Loucy (cell line): ENCODE measurements at regions not wholly inside any gene's neighbourhood (a gene's known extent, or its start where the extent isn't known, plus 50 kb on each side); places are given as distances from the start of the nearest gene placed in this dataset.

Source experiments
- H2AFZ ChIP-seq: fragments of 200-600 bp; sonication (generic); 2 replicates; pipeline ENCODE4 v1.6.0; 2016; ENCODE audit warnings: antibody characterized with exemption, mild to moderate bottlenecking, low read length, moderate library complexity
- H3F3A ChIP-seq: fragments of 200-600 bp; 2 replicates; pipeline ENCODE4 v1.6.0; 2016; ENCODE audit warnings: antibody characterized with exemption, low read depth, mild to moderate bottlenecking
- H3K27me3 ChIP-seq: fragments of 200-600 bp; sonication (generic); 2 replicates; pipeline ENCODE4 v1.6.1; 2014; ENCODE audit warnings: low read length, mild to moderate bottlenecking; ENCODE audit not compliant: insufficient read depth, poor library complexity, severe bottlenecking
- H3K36me3 ChIP-seq: fragments of 200-600 bp; sonication (generic); 2 replicates; pipeline ENCODE4 v1.6.1; 2016; ENCODE audit warnings: low read length; ENCODE audit not compliant: insufficient read depth
- H3K4me1 ChIP-seq: fragments of 200-600 bp; sonication (generic); 2 replicates; pipeline ENCODE4 v1.5.1; 2014; ENCODE audit warnings: low read length, mild to moderate bottlenecking; ENCODE audit not compliant: insufficient read depth, poor library complexity, severe bottlenecking
- H3K4me2 ChIP-seq: fragments of 200-600 bp; sonication (generic); 2 replicates; pipeline ENCODE4 v1.6.0; 2014; ENCODE audit warnings: antibody characterized with exemption, low read length, low read depth, mild to moderate bottlenecking; ENCODE audit not compliant: poor library complexity, severe bottlenecking
- H3K4me3 ChIP-seq: fragments of 200-600 bp; sonication (generic); 2 replicates; pipeline ENCODE4 v1.5.1; 2014; ENCODE audit warnings: low read length, mild to moderate bottlenecking, mixed read lengths; ENCODE audit not compliant: poor library complexity, severe bottlenecking
- H3K79me2 ChIP-seq: fragments of 200-600 bp; sonication (generic); 2 replicates; pipeline ENCODE4 v1.6.1; 2014; ENCODE audit warnings: low read length; ENCODE audit not compliant: insufficient read depth
- H3K9ac ChIP-seq: fragments of 200-600 bp; sonication (generic); 2 replicates; pipeline ENCODE4 v1.6.0; 2014; ENCODE audit warnings: mild to moderate bottlenecking, low read depth, low read length, moderate library complexity; ENCODE audit not compliant: poor library complexity, severe bottlenecking
- H3K9me2 ChIP-seq: fragments of 200-600 bp; sonication (generic); replicated peaks from 2 replicates; pipeline ENCODE4 v1.6.1; 2016; ENCODE audit warnings: low read depth, low read length, mixed read lengths
- H3K9me3 ChIP-seq: fragments of 200-600 bp; sonication (generic); 2 replicates; pipeline ENCODE4 v1.6.1; 2014; ENCODE audit warnings: mild to moderate bottlenecking, antibody characterized with exemption, low read length, low read depth; ENCODE audit not compliant: insufficient read depth
- H4K20me1 ChIP-seq: fragments of 200-600 bp; sonication (generic); 2 replicates; pipeline ENCODE4 v1.6.0; 2014; ENCODE audit warnings: antibody characterized with exemption, low read length, mild to moderate bottlenecking; ENCODE audit not compliant: insufficient read depth, poor library complexity, severe bottlenecking
- EZH2phosphoT487 ChIP-seq: fragments of 200-600 bp; IDR thresholded peaks from 2 replicates; pipeline ENCODE4 v1.6.1; 2018; ENCODE audit warnings: antibody characterized with exemption, mild to moderate bottlenecking, moderate library complexity, borderline replicate concordance
- TF ChIP-seq, protein P1 (sequence below): fragments of 200-600 bp; sonication (generic); conservative IDR thresholded peaks from 2 replicates; pipeline ENCODE4 v1.5.1; 2014; ENCODE audit warnings: mild to moderate bottlenecking, antibody characterized with exemption, low read length

DNA sequence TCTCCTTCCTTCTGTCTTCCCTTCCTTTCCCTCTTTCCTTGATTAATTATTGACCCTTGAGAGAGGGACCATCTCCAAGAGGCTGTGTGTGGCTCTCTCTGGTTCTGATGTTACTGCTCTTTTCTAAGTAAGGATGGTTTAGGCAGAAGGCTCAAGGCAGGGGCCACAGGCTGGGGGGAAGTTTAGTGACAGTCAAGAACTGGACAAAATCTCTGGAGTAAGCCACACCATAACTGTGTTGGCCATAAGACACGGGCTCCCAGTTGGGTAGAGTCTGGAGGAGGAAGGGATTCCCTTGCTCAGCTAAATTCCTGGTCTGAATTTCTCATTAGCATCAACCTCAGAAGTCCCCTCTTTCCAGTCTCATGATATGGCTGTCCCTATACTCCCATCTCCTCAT lies 74.7 kb downstream of the BUD13 start:
- Histone ChIP-seq H3K9ac (no peak overlapping the region), H2AFZ (no peak overlapping the region), H3K4me2 (no peak overlapping the region), H3K4me3 (no peak overlapping the region), H3F3A (no peaks in the 10 kb centered on the region), H3K9me3 (no peaks in the 10 kb centered on the region), H3K4me1 (no peaks in the 10 kb centered on the region), H3K79me2 (no peaks in the 10 kb centered on the region), H3K36me3 (no peaks in the 10 kb centered on the region), H3K27me3 (no peaks in the 10 kb centered on the region), H4K20me1 (no peaks in the 10 kb centered on the region), H3K9me2 (no peaks in the 10 kb centered on the region)
- TF ChIP-seq, protein P1, sequence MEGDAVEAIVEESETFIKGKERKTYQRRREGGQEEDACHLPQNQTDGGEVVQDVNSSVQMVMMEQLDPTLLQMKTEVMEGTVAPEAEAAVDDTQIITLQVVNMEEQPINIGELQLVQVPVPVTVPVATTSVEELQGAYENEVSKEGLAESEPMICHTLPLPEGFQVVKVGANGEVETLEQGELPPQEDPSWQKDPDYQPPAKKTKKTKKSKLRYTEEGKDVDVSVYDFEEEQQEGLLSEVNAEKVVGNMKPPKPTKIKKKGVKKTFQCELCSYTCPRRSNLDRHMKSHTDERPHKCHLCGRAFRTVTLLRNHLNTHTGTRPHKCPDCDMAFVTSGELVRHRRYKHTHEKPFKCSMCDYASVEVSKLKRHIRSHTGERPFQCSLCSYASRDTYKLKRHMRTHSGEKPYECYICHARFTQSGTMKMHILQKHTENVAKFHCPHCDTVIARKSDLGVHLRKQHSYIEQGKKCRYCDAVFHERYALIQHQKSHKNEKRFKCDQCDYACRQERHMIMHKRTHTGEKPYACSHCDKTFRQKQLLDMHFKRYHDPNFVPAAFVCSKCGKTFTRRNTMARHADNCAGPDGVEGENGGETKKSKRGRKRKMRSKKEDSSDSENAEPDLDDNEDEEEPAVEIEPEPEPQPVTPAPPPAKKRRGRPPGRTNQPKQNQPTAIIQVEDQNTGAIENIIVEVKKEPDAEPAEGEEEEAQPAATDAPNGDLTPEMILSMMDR: no peak
- no peak for TF ChIP-seq EZH2phosphoT487

DNA sequence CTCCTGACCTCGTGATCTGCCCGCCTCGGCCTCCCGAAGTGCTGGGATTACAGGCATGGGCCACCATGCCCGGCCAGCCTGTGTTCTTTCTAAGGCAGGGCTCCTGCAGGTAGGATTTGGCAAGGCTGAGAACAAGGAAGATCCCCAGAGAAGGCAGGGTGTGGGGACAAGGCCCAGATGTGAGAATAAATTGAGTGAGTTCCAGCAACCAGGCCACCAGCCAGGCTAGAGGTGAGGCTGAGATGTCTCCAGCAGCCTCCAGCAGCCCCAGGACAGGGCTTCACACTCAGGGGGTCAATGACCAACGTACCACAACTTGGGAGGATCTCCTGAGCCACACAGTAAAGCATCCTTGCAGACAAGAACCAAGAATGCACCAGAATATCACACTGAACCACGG lies 75.1 kb downstream of the BUD13 start:
- no peaks in the 10 kb centered on the region for H3K27me3 ChIP-seq
- no peaks in the 10 kb centered on the region for H3K9me3 ChIP-seq
- no peaks in the 10 kb centered on the region for H3K9me2 ChIP-seq
- H4K20me1 ChIP-seq: no peaks in the 10 kb centered on the region
- no peaks in the 10 kb centered on the region for H3F3A ChIP-seq
- H2AFZ ChIP-seq: no peak overlapping the region
- H3K4me1 ChIP-seq: no peaks in the 10 kb centered on the region
- no peaks in the 10 kb centered on the region for H3K36me3 ChIP-seq
- H3K4me3 ChIP-seq: no peak overlapping the region
- H3K79me2 ChIP-seq: no peaks in the 10 kb centered on the region
- no peak overlapping the region for H3K9ac ChIP-seq
- TF ChIP-seq EZH2phosphoT487: no peak
- TF ChIP-seq, protein P1: no peak
- H3K4me2 ChIP-seq: no peak overlapping the region

DNA sequence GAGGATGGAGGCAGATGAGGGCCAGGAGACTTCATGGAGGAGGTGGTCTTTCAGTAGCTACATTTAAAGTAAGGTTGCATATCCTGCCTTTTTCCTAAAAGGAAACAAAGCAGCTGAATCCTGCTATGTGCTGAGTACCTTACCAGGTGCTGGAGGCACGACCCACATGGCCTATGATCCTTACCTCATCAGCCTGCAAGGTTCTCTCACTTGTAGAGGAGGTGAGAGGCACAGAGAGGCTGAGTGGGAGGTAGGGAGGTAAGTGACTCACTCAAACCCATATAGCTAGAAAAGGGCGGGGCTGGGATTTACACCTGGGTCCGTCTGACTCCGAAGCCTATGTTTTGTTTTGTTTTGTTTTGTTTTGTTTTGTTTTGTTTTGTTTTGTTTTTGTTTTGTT lies 75.8 kb downstream of the BUD13 start:
- Histone ChIP-seq H3F3A (no peaks in the 10 kb centered on the region), H3K27me3 (no peaks in the 10 kb centered on the region), H4K20me1 (no peaks in the 10 kb centered on the region), H3K4me2 (no peak overlapping the region), H3K9me2 (no peaks in the 10 kb centered on the region), H3K4me1 (no peaks in the 10 kb centered on the region), H3K79me2 (no peaks in the 10 kb centered on the region), H3K4me3 (no peak overlapping the region), H3K9ac (no peak overlapping the region), H3K36me3 (no peaks in the 10 kb centered on the region), H2AFZ (no peak overlapping the region), H3K9me3 (no peaks in the 10 kb centered on the region)
- TF ChIP-seq EZH2phosphoT487: no peak
- TF ChIP-seq, protein P1: no peak
